CD14-positive monocyte (primary cell): ENCODE measurements at regions not wholly inside any gene's neighbourhood (a gene's known extent, or its start where the extent isn't known, plus 50 kb on each side); places are given as distances from the start of the nearest gene placed in this dataset.

Source experiments
- DNase-seq, 3 donors: peaks; one replicate each; pipeline ENCODE4 v3.0.0-alpha.2; 2011 to 2022
- H2AFZ ChIP-seq: 2 replicates; pipeline ENCODE4 v1.6.0; 2012; ENCODE audit warnings: mild to moderate bottlenecking, low read depth, low read length, inconsistent platforms; ENCODE audit not compliant: insufficient read depth, poor library complexity, severe bottlenecking
- H3K27ac ChIP-seq, 2 donors: 1 replicate in 1 of 2; 2 replicates in 1 of 2; pipeline ENCODE4 v1.5.1; 2012 to 2013; ENCODE audit warnings: low read length in 2 of 2, control low read depth in 1 of 2, inconsistent platforms in 1 of 2, low read depth in 1 of 2, mild to moderate bottlenecking in 1 of 2
- H3K27me3 ChIP-seq, 2 donors: one replicate each; pipeline versions ENCODE4 v1.6.0 to v1.6.1; 2011 to 2013; ENCODE audit warnings: low read length in 2 of 2; ENCODE audit not compliant: control insufficient read depth in 2 of 2, insufficient read depth in 2 of 2
- H3K36me3 ChIP-seq, 2 donors: replicated peaks in 1 of 2; 1 replicate in 1 of 2; 2 replicates in 1 of 2; pipeline versions ENCODE4 v1.5.1 to v1.6.1; 2012 to 2013; ENCODE audit warnings: low read length in 2 of 2, control low read depth in 1 of 2, inconsistent platforms in 1 of 2, mild to moderate bottlenecking in 1 of 2; ENCODE audit not compliant: insufficient read depth in 2 of 2, control insufficient read depth in 1 of 2
- H3K4me1 ChIP-seq, 2 donors: 1 replicate in 1 of 2; 2 replicates in 1 of 2; pipeline versions ENCODE4 v1.5.1 to v1.6.1; 2012 to 2013; ENCODE audit warnings: low read length in 2 of 2, control low read depth in 1 of 2, inconsistent platforms in 1 of 2, mild to moderate bottlenecking in 1 of 2, moderate library complexity in 1 of 2; ENCODE audit not compliant: insufficient read depth in 2 of 2, control insufficient read depth in 1 of 2
- H3K4me2 ChIP-seq: replicated peaks from 2 replicates; pipeline ENCODE3; 2012; ENCODE audit warnings: low read length, moderate library complexity, mild to moderate bottlenecking; ENCODE audit not compliant: poor library complexity, severe bottlenecking; ENCODE audit errors: extremely low read depth
- H3K4me3 ChIP-seq, 3 experiments: fragments of 200-600 bp in 1 of 3; sonication (generic) in 1 of 3; replicated peaks in 1 of 3; 1 replicate in 2 of 3; 2 replicates in 1 of 3; pipeline ENCODE4 v1.5.1; 2011 to 2013; ENCODE audit warnings: low read length in 3 of 3, mild to moderate bottlenecking in 3 of 3, control low read depth in 2 of 3, low read depth in 2 of 3, inconsistent platforms in 1 of 3, moderate library complexity in 1 of 3
- H3K79me2 ChIP-seq: 2 replicates; pipeline ENCODE4 v1.6.0; 2012; ENCODE audit warnings: mild to moderate bottlenecking, control low read depth, inconsistent platforms, low read length, moderate library complexity; ENCODE audit not compliant: insufficient read depth
- H3K9ac ChIP-seq: 2 replicates; pipeline ENCODE4 v1.6.0; 2017; ENCODE audit warnings: low read length, mild to moderate bottlenecking; ENCODE audit not compliant: insufficient read depth, poor library complexity, severe bottlenecking
- H3K9me3 ChIP-seq, 2 donors: replicated peaks in 1 of 2; 1 replicate in 1 of 2; 2 replicates in 1 of 2; pipeline versions ENCODE4 v1.5.1 to v1.6.1; 2012 to 2013; ENCODE audit warnings: low read length in 2 of 2, control low read depth in 1 of 2; ENCODE audit not compliant: control insufficient read depth in 1 of 2, insufficient read depth in 1 of 2
- H4K20me1 ChIP-seq: 2 replicates; pipeline ENCODE4 v1.6.0; 2012; ENCODE audit warnings: mild to moderate bottlenecking, low read length, control low read depth, moderate library complexity; ENCODE audit not compliant: insufficient read depth
- H3K27ac Mint-ChIP-seq, 7 donors: one replicate each; pipeline ENCODE4 v1.8.0; 2020; ENCODE audit warnings: mild to moderate bottlenecking in 7 of 7, mixed read lengths in 7 of 7, moderate library complexity in 6 of 7, inconsistent platforms in 2 of 7
- H3K27me3 Mint-ChIP-seq, 3 donors: one replicate each; pipeline ENCODE4 v1.8.0; 2021 to 2022; ENCODE audit warnings: low read depth in 3 of 3, mild to moderate bottlenecking in 3 of 3, mixed read lengths in 3 of 3, moderate library complexity in 3 of 3, inconsistent platforms in 1 of 3
- H3K36me3 Mint-ChIP-seq, 2 donors: one replicate each; pipeline ENCODE4 v1.8.0; 2020; ENCODE audit warnings: mixed read lengths in 2 of 2, inconsistent platforms in 1 of 2, mild to moderate bottlenecking in 1 of 2
- H3K4me1 Mint-ChIP-seq: one replicate; pipeline ENCODE4 v1.8.0; 2020; ENCODE audit warnings: mild to moderate bottlenecking, mixed read lengths
- H3K4me3 Mint-ChIP-seq, 2 donors: one replicate each; pipeline ENCODE4 v1.8.0; 2020; ENCODE audit warnings: mild to moderate bottlenecking in 2 of 2, mixed read lengths in 2 of 2, moderate library complexity in 1 of 2
- H3K9me3 Mint-ChIP-seq, 7 donors: one replicate each; pipeline ENCODE4 v1.8.0; 2020 to 2022; ENCODE audit warnings: mixed read lengths in 7 of 7, mild to moderate bottlenecking in 6 of 7, moderate library complexity in 6 of 7, inconsistent platforms in 2 of 7
- CTCF ChIP-seq: fragments of 200-600 bp; IDR thresholded peaks from one replicate; pipeline ENCODE4 v1.8.0; 2022; ENCODE audit warnings: antibody characterized with exemption, mild to moderate bottlenecking
- intact Hi-C, 2 donors: fragments of 100-400 bp; cut with micrococcal nuclease; formaldehyde crosslinking; loops; one replicate each; pipeline versions ENCODE4 v1.15.0 to v1.15.1; 2023

GRCh38 chrX:110955706-110956105 is 140.3 kb upstream of the PAK3 start:
- H3K36me3 Mint-ChIP-seq, result no peaks in the 10 kb centered on the region
- H3K27me3 Mint-ChIP-seq, result no peaks in the 10 kb centered on the region
- no peak overlapping the region for H3K4me3 Mint-ChIP-seq
- DNase-seq, result no peak
- H3K9me3 Mint-ChIP-seq, result peaks cover 0 to 2% (median 0%) of the 10 kb centered on the region in 7 donors
- Histone ChIP-seq H3K79me2 (no peaks in the 10 kb centered on the region), H2AFZ (no peak overlapping the region), H3K36me3 (no peaks in the 10 kb centered on the region), H3K9me3 (no peaks in the 10 kb centered on the region), H3K9ac (no peak overlapping the region), H4K20me1 (no peaks in the 10 kb centered on the region), H3K4me1 (no peaks in the 10 kb centered on the region), H3K4me3 (no peak overlapping the region), H3K27ac (no peak overlapping the region), H3K27me3 (peaks cover 0 to 10% of the 10 kb centered on the region in 2 donors), H3K4me2 (no peak overlapping the region)
- TF ChIP-seq CTCF, result no peak
- no peaks in the 10 kb centered on the region for H3K4me1 Mint-ChIP-seq
- no peak overlapping the region for H3K27ac Mint-ChIP-seq
- intact Hi-C loops, result no loop called here

GRCh38 chrX:110954428-110955100 is 141.4 kb upstream of the PAK3 start:
- Histone ChIP-seq H3K36me3 (no peaks in the 10 kb centered on the region), H3K27ac (no peak overlapping the region), H2AFZ (no peak overlapping the region), H4K20me1 (no peaks in the 10 kb centered on the region), H3K4me1 (no peaks in the 10 kb centered on the region), H3K4me2 (no peak overlapping the region), H3K4me3 (no peak overlapping the region), H3K27me3 (peaks cover 0 to 9% of the 10 kb centered on the region in 2 donors), H3K79me2 (no peaks in the 10 kb centered on the region), H3K9me3 (no peaks in the 10 kb centered on the region), H3K9ac (no peak overlapping the region)
- H3K4me1 Mint-ChIP-seq, result no peaks in the 10 kb centered on the region
- H3K27me3 Mint-ChIP-seq, result peaks cover 0 to 5% (median 0%) of the 10 kb centered on the region in 3 donors
- H3K4me3 Mint-ChIP-seq, result no peak overlapping the region
- H3K36me3 Mint-ChIP-seq, result no peaks in the 10 kb centered on the region
- H3K9me3 Mint-ChIP-seq, result peaks cover 0 to 2% (median 0%) of the 10 kb centered on the region in 7 donors
- no peak for DNase-seq
- intact Hi-C loops, result no loop called here
- no peak overlapping the region for H3K27ac Mint-ChIP-seq
- TF ChIP-seq CTCF, result no peak
